GM13977 (cell line): ENCODE measurements at regions not wholly inside any gene's neighbourhood (a gene's known extent, or its start where the extent isn't known, plus 50 kb on each side); places are given as distances from the start of the nearest gene placed in this dataset.

Experiments used
- DNase-seq: peaks from one replicate; pipeline ENCODE4 v3.0.0; 2012; ENCODE audit warnings: low spot score
- CTCF ChIP-seq: IDR thresholded peaks from 2 replicates; pipeline ENCODE4 v1.5.1; 2012; ENCODE audit warnings: mild to moderate bottlenecking, control low read depth; ENCODE audit not compliant: insufficient read depth; ENCODE audit errors: extremely low read depth, missing control alignments
- in situ Hi-C: fragments of 300-500 bp; cut with MboI; formaldehyde crosslinking; loops from one replicate; pipeline ENCODE4 v1.12.0; 2022; ENCODE audit warnings: low sequenced_read_pairs, low pct_unique_long_range_greater_than_20kb, mixed read lengths, inconsistent platforms; ENCODE audit not compliant: unreplicated experiment

GRCh38 chr6:9455864-9456658 lies 958.8 kb downstream of the TFAP2A start:
- no peak for TF ChIP-seq CTCF
- DNase-seq = no peak
- in situ Hi-C loops = no loop called here

- in situ Hi-C loops = no loop called here
- no peak for TF ChIP-seq CTCF
- no peak for DNase-seq
These were observed 975.1 kb downstream of the TFAP2A start for GRCh38 chr6:9439621-9440330.

GRCh38 chr6:9437836-9438235 lies 977.0 kb downstream of the TFAP2A start:
- DNase-seq = no peak
- in situ Hi-C loops = no loop called here
- no peak for TF ChIP-seq CTCF

GRCh38 chr6:9435281-9435680 lies 979.6 kb downstream of the TFAP2A start:
- in situ Hi-C loops = no loop called here
- no peak for TF ChIP-seq CTCF
- DNase-seq = no peak

- in situ Hi-C loops = no loop called here
- no peak for TF ChIP-seq CTCF
- no peak for DNase-seq
These were observed 982.9 kb downstream of the TFAP2A start for GRCh38 chr6:9431945-9432344.

GRCh38 chr6:9428421-9429172 lies 986.3 kb downstream of the TFAP2A start:
- in situ Hi-C loops = no loop called here

More at GRCh38 chr6:9428421-9429172, 986.3 kb downstream of the TFAP2A start:
- no peak for TF ChIP-seq CTCF
- no peak for DNase-seq
